ENCODE measurements at regions not wholly inside any gene's neighbourhood (a gene's known extent, or its start where the extent isn't known, plus 50 kb on each side); places are given as distances from the start of the nearest gene placed in this dataset.

- H3K27ac ChIP-seq: no peak overlapping the region
- H3K36me3 ChIP-seq: no peaks in the 10 kb centered on the region
- no peaks in the 10 kb centered on the region for H3K4me1 ChIP-seq
- 74% methylated on average over 3 of the region's 3 CpGs for WGBS
- no peak for TF ChIP-seq POLR2AphosphoS5 (IDR thresholded peaks at IDR 0.05)
- H3K4me3 ChIP-seq: no peak overlapping the region
- DNase-seq (ENCODE audit: low spot score in 2 of 2): no peak
- H3K27me3 ChIP-seq: no peaks in the 10 kb centered on the region
- no peaks in the 10 kb centered on the region for H3K9me3 ChIP-seq
Measured at GRCh38 chr18:53937037-53937436, 287.4 kb downstream of the MBD2 start.

GRCh38 chr18:53935803-53936202 is 288.7 kb downstream of the MBD2 start:
- no peak for TF ChIP-seq CTCF (IDR thresholded peaks at IDR 0.05)
- no peak for TF ChIP-seq POLR2A (IDR thresholded peaks at IDR 0.05)
- TF ChIP-seq EP300 (IDR thresholded peaks at IDR 0.05): no peak
- no peak for TF ChIP-seq POLR2AphosphoS5 (IDR thresholded peaks at IDR 0.05)
- Histone ChIP-seq H3K27me3 (no peaks in the 10 kb centered on the region), H3K27ac (no peak overlapping the region), H3K4me1 (no peaks in the 10 kb centered on the region), H3K9me3 (no peaks in the 10 kb centered on the region), H3K36me3 (no peaks in the 10 kb centered on the region), H3K4me3 (no peak overlapping the region)
- WGBS: 46% methylated on average over 2 of the region's 2 CpGs
- DNase-seq (ENCODE audit: low spot score in 2 of 2): no peak

GRCh38 chr18:53935399-53935798 is 289.1 kb downstream of the MBD2 start:
- no peaks in the 10 kb centered on the region for H3K9me3 ChIP-seq
- no peak overlapping the region for H3K27ac ChIP-seq
- no peak for DNase-seq (ENCODE audit: low spot score in 2 of 2)
- no peaks in the 10 kb centered on the region for H3K36me3 ChIP-seq
- WGBS: 95% methylated on average over 2 of the region's 2 CpGs
- no peak overlapping the region for H3K4me3 ChIP-seq
- no peaks in the 10 kb centered on the region for H3K4me1 ChIP-seq
- TF ChIP-seq EP300 (IDR thresholded peaks at IDR 0.05): no peak
- TF ChIP-seq POLR2A (IDR thresholded peaks at IDR 0.05): no peak
- TF ChIP-seq CTCF (IDR thresholded peaks at IDR 0.05): no peak
- TF ChIP-seq POLR2AphosphoS5 (IDR thresholded peaks at IDR 0.05): no peak
- H3K27me3 ChIP-seq: no peaks in the 10 kb centered on the region

GRCh38 chr18:53920312-53921075 is 304.0 kb downstream of the MBD2 start:
- 86% methylated on average over 25 of the region's 25 CpGs for WGBS
- Histone ChIP-seq H3K27ac (no peak overlapping the region), H3K4me3 (no peak overlapping the region), H3K9me3 (no peaks in the 10 kb centered on the region), H3K4me1 (no peaks in the 10 kb centered on the region), H3K27me3 (no peaks in the 10 kb centered on the region), H3K36me3 (no peaks in the 10 kb centered on the region)
- no peak for DNase-seq (ENCODE audit: low spot score in 2 of 2)
- no peak for TF ChIP-seq CTCF (IDR thresholded peaks at IDR 0.05)
- no peak for TF ChIP-seq POLR2AphosphoS5 (IDR thresholded peaks at IDR 0.05)
- TF ChIP-seq POLR2A (IDR thresholded peaks at IDR 0.05): no peak
- no peak for TF ChIP-seq EP300 (IDR thresholded peaks at IDR 0.05)

GRCh38 chr18:53918091-53918490 is 306.4 kb downstream of the MBD2 start:
- no peak overlapping the region for H3K4me3 ChIP-seq
- WGBS: 69% methylated on average over 2 of the region's 2 CpGs
- TF ChIP-seq POLR2A (IDR thresholded peaks at IDR 0.05): no peak
- no peak for TF ChIP-seq POLR2AphosphoS5 (IDR thresholded peaks at IDR 0.05)
- no peak for TF ChIP-seq EP300 (IDR thresholded peaks at IDR 0.05)
- TF ChIP-seq CTCF (IDR thresholded peaks at IDR 0.05): no peak
- DNase-seq (ENCODE audit: low spot score in 2 of 2): no peak
- no peaks in the 10 kb centered on the region for H3K9me3 ChIP-seq
- H3K36me3 ChIP-seq: no peaks in the 10 kb centered on the region
- H3K27me3 ChIP-seq: no peaks in the 10 kb centered on the region
- H3K4me1 ChIP-seq: no peaks in the 10 kb centered on the region
- no peak overlapping the region for H3K27ac ChIP-seq

- TF ChIP-seq POLR2A (IDR thresholded peaks at IDR 0.05): no peak
- no peak for TF ChIP-seq EP300 (IDR thresholded peaks at IDR 0.05)
- TF ChIP-seq POLR2AphosphoS5 (IDR thresholded peaks at IDR 0.05): no peak
- no peak for TF ChIP-seq CTCF (IDR thresholded peaks at IDR 0.05)
- WGBS: 49% methylated on average over 2 of the region's 2 CpGs
- Histone ChIP-seq H3K27me3 (no peaks in the 10 kb centered on the region), H3K4me3 (no peak overlapping the region), H3K36me3 (no peaks in the 10 kb centered on the region), H3K4me1 (no peaks in the 10 kb centered on the region), H3K27ac (no peak overlapping the region), H3K9me3 (no peaks in the 10 kb centered on the region)
- no peak for DNase-seq (ENCODE audit: low spot score in 2 of 2)
Measured at GRCh38 chr18:53911200-53911599, 313.3 kb downstream of the MBD2 start.
